ENCODE measurements at regions not wholly inside any gene's neighbourhood (a gene's known extent, or its start where the extent isn't known, plus 50 kb on each side); places are given as distances from the start of the nearest gene placed in this dataset.
"Not testable (repeated sequence)": the region's sequence is repeated elsewhere in the genome, so short reads cannot be mapped to it uniquely, and the experiment has no call there.

DNA sequence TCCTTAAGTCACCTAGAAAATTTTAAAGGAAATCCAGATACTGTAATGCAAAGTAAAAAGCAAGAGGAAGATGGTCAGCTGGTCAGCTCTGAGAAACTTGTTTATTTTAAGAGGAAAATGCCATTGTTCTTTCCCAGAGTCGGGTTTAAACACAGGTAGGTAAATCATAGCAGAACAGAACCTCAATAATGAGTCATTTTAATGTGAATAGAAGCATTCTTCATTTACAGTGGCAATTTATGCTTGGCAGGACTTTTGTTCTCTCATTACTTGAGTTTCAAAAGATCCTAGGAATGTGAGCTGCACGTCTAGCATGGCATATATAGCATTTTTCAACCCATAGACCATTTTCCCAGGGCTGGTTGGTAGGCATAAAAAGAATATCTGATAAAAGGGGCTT is 132.3 kb downstream of the LIG4 start:
- TF ChIP-seq, protein P1, sequence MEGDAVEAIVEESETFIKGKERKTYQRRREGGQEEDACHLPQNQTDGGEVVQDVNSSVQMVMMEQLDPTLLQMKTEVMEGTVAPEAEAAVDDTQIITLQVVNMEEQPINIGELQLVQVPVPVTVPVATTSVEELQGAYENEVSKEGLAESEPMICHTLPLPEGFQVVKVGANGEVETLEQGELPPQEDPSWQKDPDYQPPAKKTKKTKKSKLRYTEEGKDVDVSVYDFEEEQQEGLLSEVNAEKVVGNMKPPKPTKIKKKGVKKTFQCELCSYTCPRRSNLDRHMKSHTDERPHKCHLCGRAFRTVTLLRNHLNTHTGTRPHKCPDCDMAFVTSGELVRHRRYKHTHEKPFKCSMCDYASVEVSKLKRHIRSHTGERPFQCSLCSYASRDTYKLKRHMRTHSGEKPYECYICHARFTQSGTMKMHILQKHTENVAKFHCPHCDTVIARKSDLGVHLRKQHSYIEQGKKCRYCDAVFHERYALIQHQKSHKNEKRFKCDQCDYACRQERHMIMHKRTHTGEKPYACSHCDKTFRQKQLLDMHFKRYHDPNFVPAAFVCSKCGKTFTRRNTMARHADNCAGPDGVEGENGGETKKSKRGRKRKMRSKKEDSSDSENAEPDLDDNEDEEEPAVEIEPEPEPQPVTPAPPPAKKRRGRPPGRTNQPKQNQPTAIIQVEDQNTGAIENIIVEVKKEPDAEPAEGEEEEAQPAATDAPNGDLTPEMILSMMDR (conservative IDR thresholded peaks at IDR 0.05; ENCODE audit: low read depth, low read length) = no peak
- Histone ChIP-seq H3K9ac (no peak overlapping the region), H3K36me3 (ENCODE audit: insufficient read depth) (no peaks in the 10 kb centered on the region), H3K4me2 (no peak overlapping the region), H3K79me2 (ENCODE audit: insufficient read depth, low read depth) (no peaks in the 10 kb centered on the region), H3K4me1 (ENCODE audit: low read depth, poor library complexity, severe bottlenecking) (no peaks in the 10 kb centered on the region), H2AFZ (ENCODE audit: low read depth) (no peak overlapping the region), H3K27me3 (ENCODE audit: insufficient read depth, low read depth) (no peaks in the 10 kb centered on the region), H3K4me3 (IDR thresholded peaks at IDR 0.05; ENCODE audit: insufficient read depth, low read depth, low read length) (no peak overlapping the region), H3K27ac (no peak overlapping the region), H4K20me1 (ENCODE audit: insufficient read depth) (no peaks in the 10 kb centered on the region)

DNA sequence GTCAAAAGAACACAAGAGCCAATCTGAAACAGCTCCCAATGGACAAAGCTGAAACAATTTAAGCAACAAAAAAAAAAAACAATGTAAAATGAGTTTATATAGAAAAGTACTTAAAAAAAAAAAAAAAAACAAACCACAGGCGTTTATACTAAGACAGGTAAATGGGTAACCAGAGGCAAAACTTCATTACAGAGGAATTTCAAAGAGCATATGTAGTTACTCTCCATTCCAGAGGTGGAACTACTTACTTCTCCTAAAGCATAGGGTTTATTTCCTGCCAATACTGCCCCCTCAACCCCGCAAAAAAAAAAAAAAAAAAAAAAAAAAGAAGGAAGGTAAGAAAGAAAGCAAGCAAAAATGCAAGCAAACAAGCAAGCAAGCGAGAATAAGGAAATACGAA is 132.9 kb downstream of the LIG4 start:
- no peaks in the 10 kb centered on the region for H3K4me1 ChIP-seq (ENCODE audit: low read depth, poor library complexity, severe bottlenecking)
- H3K27me3 ChIP-seq (ENCODE audit: insufficient read depth, low read depth) = no peaks in the 10 kb centered on the region
- H2AFZ ChIP-seq (ENCODE audit: low read depth) = no peak overlapping the region
- H3K4me3 ChIP-seq (IDR thresholded peaks at IDR 0.05; ENCODE audit: insufficient read depth, low read depth, low read length) = no peak overlapping the region
- no peaks in the 10 kb centered on the region for H3K79me2 ChIP-seq (ENCODE audit: insufficient read depth, low read depth)
- TF ChIP-seq, protein P1 (conservative IDR thresholded peaks at IDR 0.05; ENCODE audit: low read depth, low read length) = no peak
- H3K27ac ChIP-seq = no peak overlapping the region
- H3K4me2 ChIP-seq = no peak overlapping the region
- no peak overlapping the region for H3K9ac ChIP-seq
- H3K36me3 ChIP-seq (ENCODE audit: insufficient read depth) = no peaks in the 10 kb centered on the region
- H4K20me1 ChIP-seq (ENCODE audit: insufficient read depth) = no peaks in the 10 kb centered on the region

DNA sequence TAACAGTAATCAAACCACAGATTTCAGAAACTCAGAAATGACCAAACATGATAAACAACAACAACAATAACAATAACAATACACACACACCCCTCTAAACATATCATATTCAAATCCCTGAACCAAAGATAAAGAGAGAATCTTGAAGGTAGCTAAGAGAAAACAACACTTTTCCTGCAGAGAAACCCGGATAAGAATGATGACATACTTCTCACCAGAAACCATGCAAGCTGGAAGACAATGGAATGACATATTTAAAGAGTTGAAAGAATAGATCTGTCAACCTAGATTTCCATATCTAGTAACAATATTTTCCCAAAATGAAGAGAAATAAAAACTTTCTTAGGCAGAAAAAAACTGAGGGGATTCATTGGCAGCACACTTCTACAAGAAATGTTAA is 138.1 kb downstream of the LIG4 start:
- Histone ChIP-seq H3K79me2 (ENCODE audit: insufficient read depth, low read depth) (no peaks in the 10 kb centered on the region), H3K36me3 (ENCODE audit: insufficient read depth) (no peaks in the 10 kb centered on the region), H3K4me2 (no peak overlapping the region), H4K20me1 (ENCODE audit: insufficient read depth) (no peaks in the 10 kb centered on the region), H2AFZ (ENCODE audit: low read depth) (no peak overlapping the region), H3K4me3 (IDR thresholded peaks at IDR 0.05; ENCODE audit: insufficient read depth, low read depth, low read length) (no peak overlapping the region), H3K27me3 (ENCODE audit: insufficient read depth, low read depth) (no peaks in the 10 kb centered on the region), H3K4me1 (ENCODE audit: low read depth, poor library complexity, severe bottlenecking) (no peaks in the 10 kb centered on the region), H3K9ac (no peak overlapping the region), H3K27ac (no peak overlapping the region)
- TF ChIP-seq, protein P1 (conservative IDR thresholded peaks at IDR 0.05; ENCODE audit: low read depth, low read length) = no peak

DNA sequence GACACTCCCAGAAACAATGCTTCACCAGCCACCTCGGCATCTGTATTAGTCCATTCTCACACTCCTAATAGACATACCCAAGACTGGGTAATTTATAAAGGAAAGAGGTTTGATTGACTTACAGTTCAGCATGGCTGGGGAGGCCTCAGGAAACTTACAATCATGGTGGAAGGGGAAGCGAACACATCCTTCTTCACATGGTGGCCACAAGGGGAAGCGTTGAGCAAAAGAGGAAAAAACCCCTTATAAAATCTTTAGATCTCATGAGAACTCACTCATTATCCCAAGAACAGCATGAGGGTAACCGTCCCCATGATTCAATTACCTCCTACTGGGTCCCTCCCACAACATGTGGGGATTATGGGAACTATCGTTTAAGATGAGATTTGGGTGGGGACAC is 140.9 kb downstream of the LIG4 start:
- H3K36me3 ChIP-seq (ENCODE audit: insufficient read depth); H3K9ac ChIP-seq; H2AFZ ChIP-seq (ENCODE audit: low read depth); H3K79me2 ChIP-seq (ENCODE audit: insufficient read depth, low read depth); H3K27ac ChIP-seq; H4K20me1 ChIP-seq (ENCODE audit: insufficient read depth); H3K4me3 ChIP-seq (IDR thresholded peaks at IDR 0.05; ENCODE audit: insufficient read depth, low read depth, low read length); H3K4me2 ChIP-seq; H3K27me3 ChIP-seq (ENCODE audit: insufficient read depth, low read depth); H3K4me1 ChIP-seq (ENCODE audit: low read depth, poor library complexity, severe bottlenecking): not testable (repeated sequence)
- TF ChIP-seq, protein P1 (conservative IDR thresholded peaks at IDR 0.05; ENCODE audit: low read depth, low read length) = peak; percentile 36; the same call in 1 of the 2 replicates

DNA sequence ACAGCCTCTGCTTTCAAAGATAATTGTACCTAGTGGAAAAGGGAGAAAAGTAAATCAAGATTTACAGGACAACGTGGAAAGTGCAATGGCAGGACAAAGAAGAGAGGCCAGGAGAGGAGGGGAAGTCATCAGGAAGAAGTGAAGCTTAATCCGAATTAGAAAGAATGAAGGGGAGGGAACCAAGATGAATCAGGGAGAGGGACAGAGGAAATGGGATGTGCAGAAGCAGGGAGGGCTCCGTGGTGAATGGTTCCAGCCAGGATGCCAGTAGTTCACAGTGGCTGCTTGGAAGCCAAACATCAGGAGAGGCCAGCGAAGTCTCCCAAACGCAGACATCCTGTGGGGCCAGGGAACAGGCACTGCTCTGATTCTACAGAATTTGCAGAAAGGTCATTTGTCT is 144.4 kb downstream of the LIG4 start:
- Histone ChIP-seq H3K79me2 (ENCODE audit: insufficient read depth, low read depth) (no peaks in the 10 kb centered on the region), H3K9ac (no peak overlapping the region), H3K4me3 (IDR thresholded peaks at IDR 0.05; ENCODE audit: insufficient read depth, low read depth, low read length) (no peak overlapping the region), H2AFZ (ENCODE audit: low read depth) (no peak overlapping the region), H3K27me3 (ENCODE audit: insufficient read depth, low read depth) (no peaks in the 10 kb centered on the region), H3K4me1 (ENCODE audit: low read depth, poor library complexity, severe bottlenecking) (no peaks in the 10 kb centered on the region), H3K27ac (no peak overlapping the region), H3K36me3 (ENCODE audit: insufficient read depth) (no peaks in the 10 kb centered on the region), H4K20me1 (ENCODE audit: insufficient read depth) (no peaks in the 10 kb centered on the region), H3K4me2 (no peak overlapping the region)
- TF ChIP-seq, protein P1 (conservative IDR thresholded peaks at IDR 0.05; ENCODE audit: low read depth, low read length) = no peak

Data from KMS-11 (cell line).